ENCODE measurements at regions not wholly inside any gene's neighbourhood (a gene's known extent, or its start where the extent isn't known, plus 50 kb on each side); places are given as distances from the start of the nearest gene placed in this dataset.
"Not testable (repeated sequence)": the region's sequence is repeated elsewhere in the genome, so short reads cannot be mapped to it uniquely, and the experiment has no call there.

DNA sequence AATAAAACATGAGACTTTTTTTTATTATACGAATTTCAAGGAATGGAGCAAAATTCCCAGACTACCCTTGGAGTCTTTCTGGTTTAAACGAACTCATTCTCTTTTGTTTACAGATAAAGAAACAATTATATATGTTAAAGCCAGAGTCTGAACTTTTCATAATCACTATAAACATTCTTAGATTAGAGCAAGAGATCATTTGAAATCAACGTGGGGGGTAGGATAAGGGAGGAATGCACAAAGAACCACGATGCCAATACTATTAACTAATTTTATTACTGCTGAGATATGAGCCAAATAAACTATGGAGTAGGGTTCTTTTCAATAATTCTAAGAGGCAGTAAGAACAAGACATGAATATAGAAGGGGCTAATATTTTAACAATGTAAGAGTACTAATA lies 148.0 kb upstream of the FREM1 start:
- H3K9me3 ChIP-seq: no peaks in the 10 kb centered on the region
- H3K36me3 ChIP-seq (ENCODE audit: low read depth, missing control alignments): no peaks in the 10 kb centered on the region
- H3K27ac ChIP-seq: no peak overlapping the region
- no peak overlapping the region for H3K4me3 ChIP-seq
- DNase-seq: no peak
- TF ChIP-seq, protein P1, sequence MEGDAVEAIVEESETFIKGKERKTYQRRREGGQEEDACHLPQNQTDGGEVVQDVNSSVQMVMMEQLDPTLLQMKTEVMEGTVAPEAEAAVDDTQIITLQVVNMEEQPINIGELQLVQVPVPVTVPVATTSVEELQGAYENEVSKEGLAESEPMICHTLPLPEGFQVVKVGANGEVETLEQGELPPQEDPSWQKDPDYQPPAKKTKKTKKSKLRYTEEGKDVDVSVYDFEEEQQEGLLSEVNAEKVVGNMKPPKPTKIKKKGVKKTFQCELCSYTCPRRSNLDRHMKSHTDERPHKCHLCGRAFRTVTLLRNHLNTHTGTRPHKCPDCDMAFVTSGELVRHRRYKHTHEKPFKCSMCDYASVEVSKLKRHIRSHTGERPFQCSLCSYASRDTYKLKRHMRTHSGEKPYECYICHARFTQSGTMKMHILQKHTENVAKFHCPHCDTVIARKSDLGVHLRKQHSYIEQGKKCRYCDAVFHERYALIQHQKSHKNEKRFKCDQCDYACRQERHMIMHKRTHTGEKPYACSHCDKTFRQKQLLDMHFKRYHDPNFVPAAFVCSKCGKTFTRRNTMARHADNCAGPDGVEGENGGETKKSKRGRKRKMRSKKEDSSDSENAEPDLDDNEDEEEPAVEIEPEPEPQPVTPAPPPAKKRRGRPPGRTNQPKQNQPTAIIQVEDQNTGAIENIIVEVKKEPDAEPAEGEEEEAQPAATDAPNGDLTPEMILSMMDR (IDR thresholded peaks at IDR 0.05): no peak
- no peak for TF ChIP-seq POLR2A (IDR thresholded peaks at IDR 0.05)
- no peaks in the 10 kb centered on the region for H3K4me1 ChIP-seq
- intact Hi-C loops (cut with DNase I; ENCODE audit: low total_unique reads): no loop called here
- no peaks in the 10 kb centered on the region for H3K27me3 ChIP-seq
- 36 to 40% methylated on average over 4 of the region's 4 CpGs for WGBS, 2 donors

DNA sequence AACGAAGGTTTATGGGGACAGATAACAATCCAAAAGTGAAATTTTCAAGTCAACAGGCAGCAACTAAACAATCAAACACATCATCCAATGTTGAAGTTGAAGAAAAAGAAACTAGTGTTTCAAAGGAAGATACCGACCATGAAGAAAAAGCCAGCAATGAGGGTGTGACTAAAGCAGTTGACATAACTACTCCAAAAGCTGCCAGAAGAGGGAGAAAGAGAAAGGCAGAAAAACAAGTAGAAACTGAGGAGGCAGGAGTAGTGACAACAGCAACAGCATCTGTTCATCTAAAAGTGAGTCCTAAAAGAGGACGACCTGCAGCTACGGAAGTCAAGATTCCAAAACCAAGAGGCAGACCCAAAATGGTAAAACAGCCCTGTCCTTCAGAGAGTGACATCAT lies 145.1 kb upstream of the FREM1 start:
- H3K4me1 ChIP-seq; H3K27me3 ChIP-seq; H3K9me3 ChIP-seq; intact Hi-C loops (cut with DNase I; ENCODE audit: low total_unique reads); H3K4me3 ChIP-seq; H3K27ac ChIP-seq; DNase-seq; H3K36me3 ChIP-seq (ENCODE audit: low read depth, missing control alignments): not testable (repeated sequence)
- WGBS, 2 donors: 41 to 47% methylated on average over 4 of the region's 4 CpGs

DNA sequence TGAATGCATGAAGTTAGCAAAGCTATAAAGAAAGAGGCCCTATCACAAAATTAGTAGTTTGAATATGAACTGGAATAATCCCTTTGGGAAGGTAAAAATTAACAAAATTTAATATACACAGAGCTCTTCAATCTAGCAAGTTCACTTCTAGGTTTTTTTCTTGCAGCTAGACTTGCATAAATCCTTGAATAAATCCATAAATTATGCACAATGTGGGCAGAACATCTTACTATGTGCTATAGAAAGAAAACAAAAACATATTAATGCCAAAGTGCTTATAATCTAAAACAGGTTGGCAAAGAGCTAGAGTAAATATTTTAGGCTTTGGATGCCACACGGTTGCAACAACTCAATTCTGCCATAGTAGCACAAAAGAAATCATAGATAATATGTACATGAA lies 138.5 kb upstream of the FREM1 start:
- WGBS, 2 donors: 87 to 88% methylated on average over 1 of the region's 1 CpG
- H3K27me3 ChIP-seq: no peaks in the 10 kb centered on the region
- no peak overlapping the region for H3K27ac ChIP-seq
- no peaks in the 10 kb centered on the region for H3K4me1 ChIP-seq
- intact Hi-C loops (cut with DNase I; ENCODE audit: low total_unique reads): no loop called here
- no peak overlapping the region for H3K4me3 ChIP-seq
- H3K36me3 ChIP-seq (ENCODE audit: low read depth, missing control alignments): no peaks in the 10 kb centered on the region
- H3K9me3 ChIP-seq: no peaks in the 10 kb centered on the region
- TF ChIP-seq POLR2A (IDR thresholded peaks at IDR 0.05): no peak
- TF ChIP-seq, protein P1 (IDR thresholded peaks at IDR 0.05): no peak
- no peak for DNase-seq

DNA sequence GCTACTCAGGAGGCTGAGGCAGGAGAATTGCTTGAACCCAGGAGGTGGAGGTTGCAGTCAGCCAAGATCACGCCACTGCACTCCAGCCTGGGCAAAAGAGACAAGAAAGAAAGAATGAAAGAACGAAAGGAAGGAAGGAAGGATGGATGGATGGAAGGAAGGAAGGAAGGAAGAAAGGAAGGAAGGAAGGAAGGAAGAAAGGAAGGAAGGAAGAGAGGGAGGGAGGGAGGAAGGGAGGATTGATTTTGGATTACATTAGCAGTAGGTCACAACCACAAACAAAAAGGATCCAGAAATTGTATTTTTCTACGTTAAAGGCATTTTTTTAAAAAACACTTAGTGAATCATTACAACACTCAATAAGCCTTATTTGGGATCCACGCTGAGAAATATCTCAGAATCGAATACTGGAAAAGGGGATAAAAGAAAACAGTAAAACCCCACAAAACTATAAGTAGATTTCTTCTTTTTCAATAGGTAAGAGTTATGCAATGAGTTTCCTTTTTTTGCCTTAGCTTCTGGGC lies 136.9 kb upstream of the FREM1 start:
- Histone ChIP-seq H3K4me1 (no peaks in the 10 kb centered on the region), H3K36me3 (ENCODE audit: low read depth, missing control alignments) (no peaks in the 10 kb centered on the region), H3K27ac (no peak overlapping the region), H3K27me3 (no peaks in the 10 kb centered on the region), H3K4me3 (no peak overlapping the region), H3K9me3 (no peaks in the 10 kb centered on the region)
- WGBS, 2 donors: 89 to 92% methylated on average over 5 of the region's 5 CpGs
- intact Hi-C loops (cut with DNase I; ENCODE audit: low total_unique reads): no loop called here
- no peak for DNase-seq
- TF ChIP-seq, protein P1 (IDR thresholded peaks at IDR 0.05): no peak
- no peak for TF ChIP-seq POLR2A (IDR thresholded peaks at IDR 0.05)

DNA sequence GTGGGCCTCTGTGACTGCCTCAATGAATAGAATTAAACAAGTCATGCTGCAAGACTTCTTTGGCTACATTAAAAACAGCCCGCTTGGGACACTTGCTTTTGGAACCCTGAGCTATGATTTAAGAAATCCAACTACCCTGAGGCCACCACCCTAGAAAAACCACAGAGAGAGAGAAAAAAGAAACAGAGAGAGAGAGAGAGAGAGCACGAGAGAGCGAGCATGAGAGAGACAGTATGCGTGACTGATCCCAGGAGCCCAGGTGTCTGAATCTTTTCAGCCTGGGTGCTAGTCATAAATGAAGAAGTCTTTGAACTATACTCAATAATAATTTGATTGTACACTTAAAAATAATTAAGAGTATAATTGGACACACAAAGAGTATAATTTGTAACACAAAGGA lies 123.1 kb upstream of the FREM1 start:
- Histone ChIP-seq H3K9me3 (no peaks in the 10 kb centered on the region), H3K36me3 (ENCODE audit: low read depth, missing control alignments) (no peaks in the 10 kb centered on the region), H3K4me3 (no peak overlapping the region), H3K27ac (no peak overlapping the region), H3K4me1 (no peaks in the 10 kb centered on the region), H3K27me3 (no peaks in the 10 kb centered on the region)
- DNase-seq: no peak
- 87 to 93% methylated on average over 4 of the region's 4 CpGs for WGBS, 2 donors
- intact Hi-C loops (cut with DNase I; ENCODE audit: low total_unique reads): no loop called here
- TF ChIP-seq, protein P1 (IDR thresholded peaks at IDR 0.05): no peak
- TF ChIP-seq POLR2A (IDR thresholded peaks at IDR 0.05): no peak

Data from testis (tissue), 2 donors.